ENCODE measurements at regions not wholly inside any gene's neighbourhood (a gene's known extent, or its start where the extent isn't known, plus 50 kb on each side); places are given as distances from the start of the nearest gene placed in this dataset.

GRCh38 chr5:52013523-52013922, 630.3 kb downstream of the ISL1 start (continued):
- no peak for TF ChIP-seq CEBPZ (IDR thresholded peaks at IDR 0.05; ENCODE audit: low read depth, low read length)
- TF ChIP-seq FOS (IDR thresholded peaks at IDR 0.05; ENCODE audit: borderline replicate concordance, extremely low read depth, insufficient read length): no peak
- no peak for TF ChIP-seq TAF1 (IDR thresholded peaks at IDR 0.05; ENCODE audit: borderline replicate concordance, low read depth, low read length)
- TF ChIP-seq ATF7 (IDR thresholded peaks at IDR 0.05; ENCODE audit: low read depth): no peak
- TF ChIP-seq STAT3 (IDR thresholded peaks at IDR 0.05; ENCODE audit: low read depth, low read length): no peak
- no peak for TF ChIP-seq SP1 (IDR thresholded peaks at IDR 0.05; ENCODE audit: low read depth, low read length)
- no peak for TF ChIP-seq FOXK2 (IDR thresholded peaks at IDR 0.05)
- no peak for TF ChIP-seq HDAC2 (IDR thresholded peaks at IDR 0.05)

GRCh38 chr5:52015760-52016159, 632.5 kb downstream of the ISL1 start:
- Histone ChIP-seq H3K9me3 (replicated peaks; ENCODE audit: control insufficient read depth, insufficient read depth, low read length) (no peaks in the 10 kb centered on the region), H3K4me3 (no peak overlapping the region), H3K4me2 (ENCODE audit: control insufficient read depth, insufficient read depth) (no peak overlapping the region), H3K36me3 (ENCODE audit: control insufficient read depth in 2 of 2, insufficient read depth in 2 of 2, low read length in 1 of 2) (no peaks in the 10 kb centered on the region), H3K79me2 (ENCODE audit: control insufficient read depth, insufficient read depth, low read length) (no peaks in the 10 kb centered on the region), H3K27me3 (replicated peaks in 1 of 2; ENCODE audit: control insufficient read depth in 2 of 2, insufficient read depth in 2 of 2, low read length in 1 of 2) (no peaks in the 10 kb centered on the region), H3K4me1 (ENCODE audit: control insufficient read depth, insufficient read depth, low read length) (no peaks in the 10 kb centered on the region), H4K20me1 (ENCODE audit: control insufficient read depth, insufficient read depth) (no peaks in the 10 kb centered on the region), H3K9ac (ENCODE audit: control insufficient read depth, insufficient read depth, low read length) (no peak overlapping the region), H3K27ac (ENCODE audit: control insufficient read depth, insufficient read depth) (no peak overlapping the region), H2AFZ (ENCODE audit: control insufficient read depth, low read depth, low read length) (no peak overlapping the region)
- no TSS peak for BruUV-seq (replicated peaks)
- ChIA-PET POLR2A (no interaction called here), SMC1A (ENCODE audit: uncharacterized antibody, unreplicated experiment) (interaction anchor here (0.8 kb wide), 1 partner anchor 10 kb away, joined by 3 read pairs; no protein-coding TSS in a partner anchor), CTCF (interaction anchor here (1.2 to 2.0 kb wide), 2 partner anchors 8 to 12 kb away, joined by 3 to 8 read pairs; no protein-coding TSS in a partner anchor), RAD21 (ENCODE audit: unreplicated experiment) (no interaction called here)
- DNase-seq (ENCODE audit: low read depth, low spot score) (no peak), FAIRE-seq (no peak), ATAC-seq (no peak)
- 13% methylated on average over 5 of the region's 5 CpGs for WGBS (ENCODE audit: insufficient coverage, insufficient replicate concordance, low lambda C conversion rate, missing lambda C conversion rate)
- in situ Hi-C loops (cut with MboI): no loop called here
- intact Hi-C loops (cut with micrococcal nuclease; ENCODE audit: unreplicated experiment): no loop called here
- TF ChIP-seq, protein P1, sequence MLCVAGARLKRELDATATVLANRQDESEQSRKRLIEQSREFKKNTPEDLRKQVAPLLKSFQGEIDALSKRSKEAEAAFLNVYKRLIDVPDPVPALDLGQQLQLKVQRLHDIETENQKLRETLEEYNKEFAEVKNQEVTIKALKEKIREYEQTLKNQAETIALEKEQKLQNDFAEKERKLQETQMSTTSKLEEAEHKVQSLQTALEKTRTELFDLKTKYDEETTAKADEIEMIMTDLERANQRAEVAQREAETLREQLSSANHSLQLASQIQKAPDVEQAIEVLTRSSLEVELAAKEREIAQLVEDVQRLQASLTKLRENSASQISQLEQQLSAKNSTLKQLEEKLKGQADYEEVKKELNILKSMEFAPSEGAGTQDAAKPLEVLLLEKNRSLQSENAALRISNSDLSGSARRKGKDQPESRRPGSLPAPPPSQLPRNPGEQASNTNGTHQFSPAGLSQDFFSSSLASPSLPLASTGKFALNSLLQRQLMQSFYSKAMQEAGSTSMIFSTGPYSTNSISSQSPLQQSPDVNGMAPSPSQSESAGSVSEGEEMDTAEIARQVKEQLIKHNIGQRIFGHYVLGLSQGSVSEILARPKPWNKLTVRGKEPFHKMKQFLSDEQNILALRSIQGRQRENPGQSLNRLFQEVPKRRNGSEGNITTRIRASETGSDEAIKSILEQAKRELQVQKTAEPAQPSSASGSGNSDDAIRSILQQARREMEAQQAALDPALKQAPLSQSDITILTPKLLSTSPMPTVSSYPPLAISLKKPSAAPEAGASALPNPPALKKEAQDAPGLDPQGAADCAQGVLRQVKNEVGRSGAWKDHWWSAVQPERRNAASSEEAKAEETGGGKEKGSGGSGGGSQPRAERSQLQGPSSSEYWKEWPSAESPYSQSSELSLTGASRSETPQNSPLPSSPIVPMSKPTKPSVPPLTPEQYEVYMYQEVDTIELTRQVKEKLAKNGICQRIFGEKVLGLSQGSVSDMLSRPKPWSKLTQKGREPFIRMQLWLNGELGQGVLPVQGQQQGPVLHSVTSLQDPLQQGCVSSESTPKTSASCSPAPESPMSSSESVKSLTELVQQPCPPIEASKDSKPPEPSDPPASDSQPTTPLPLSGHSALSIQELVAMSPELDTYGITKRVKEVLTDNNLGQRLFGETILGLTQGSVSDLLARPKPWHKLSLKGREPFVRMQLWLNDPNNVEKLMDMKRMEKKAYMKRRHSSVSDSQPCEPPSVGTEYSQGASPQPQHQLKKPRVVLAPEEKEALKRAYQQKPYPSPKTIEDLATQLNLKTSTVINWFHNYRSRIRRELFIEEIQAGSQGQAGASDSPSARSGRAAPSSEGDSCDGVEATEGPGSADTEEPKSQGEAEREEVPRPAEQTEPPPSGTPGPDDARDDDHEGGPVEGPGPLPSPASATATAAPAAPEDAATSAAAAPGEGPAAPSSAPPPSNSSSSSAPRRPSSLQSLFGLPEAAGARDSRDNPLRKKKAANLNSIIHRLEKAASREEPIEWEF (IDR thresholded peaks at IDR 0.05; ENCODE audit: insufficient replicate concordance, low read depth, low read length): no peak
- TF ChIP-seq PAX5 (IDR thresholded peaks at IDR 0.05; ENCODE audit: borderline replicate concordance, low read depth, low read length) (no peak), NR2C2 (IDR thresholded peaks at IDR 0.05; ENCODE audit: borderline replicate concordance, control insufficient read depth, insufficient read length, low read depth) (no peak), CBX3 (IDR thresholded peaks at IDR 0.05; ENCODE audit: borderline replicate concordance, low read depth) (no peak)
- TF ChIP-seq, protein P2, sequence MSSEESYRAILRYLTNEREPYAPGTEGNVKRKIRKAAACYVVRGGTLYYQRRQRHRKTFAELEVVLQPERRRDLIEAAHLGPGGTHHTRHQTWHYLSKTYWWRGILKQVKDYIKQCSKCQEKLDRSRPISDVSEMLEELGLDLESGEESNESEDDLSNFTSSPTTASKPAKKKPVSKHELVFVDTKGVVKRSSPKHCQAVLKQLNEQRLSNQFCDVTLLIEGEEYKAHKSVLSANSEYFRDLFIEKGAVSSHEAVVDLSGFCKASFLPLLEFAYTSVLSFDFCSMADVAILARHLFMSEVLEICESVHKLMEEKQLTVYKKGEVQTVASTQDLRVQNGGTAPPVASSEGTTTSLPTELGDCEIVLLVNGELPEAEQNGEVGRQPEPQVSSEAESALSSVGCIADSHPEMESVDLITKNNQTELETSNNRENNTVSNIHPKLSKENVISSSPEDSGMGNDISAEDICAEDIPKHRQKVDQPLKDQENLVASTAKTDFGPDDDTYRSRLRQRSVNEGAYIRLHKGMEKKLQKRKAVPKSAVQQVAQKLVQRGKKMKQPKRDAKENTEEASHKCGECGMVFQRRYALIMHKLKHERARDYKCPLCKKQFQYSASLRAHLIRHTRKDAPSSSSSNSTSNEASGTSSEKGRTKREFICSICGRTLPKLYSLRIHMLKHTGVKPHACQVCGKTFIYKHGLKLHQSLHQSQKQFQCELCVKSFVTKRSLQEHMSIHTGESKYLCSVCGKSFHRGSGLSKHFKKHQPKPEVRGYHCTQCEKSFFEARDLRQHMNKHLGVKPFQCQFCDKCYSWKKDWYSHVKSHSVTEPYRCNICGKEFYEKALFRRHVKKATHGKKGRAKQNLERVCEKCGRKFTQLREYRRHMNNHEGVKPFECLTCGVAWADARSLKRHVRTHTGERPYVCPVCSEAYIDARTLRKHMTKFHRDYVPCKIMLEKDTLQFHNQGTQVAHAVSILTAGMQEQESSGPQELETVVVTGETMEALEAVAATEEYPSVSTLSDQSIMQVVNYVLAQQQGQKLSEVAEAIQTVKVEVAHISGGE (CRISPR knock-in tag; IDR thresholded peaks at IDR 0.05): no peak

Measured in GM12878 (cell line).